Right lobe of liver (tissue), 4 donors: ENCODE measurements at regions not wholly inside any gene's neighbourhood (a gene's known extent, or its start where the extent isn't known, plus 50 kb on each side); places are given as distances from the start of the nearest gene placed in this dataset.

ENCODE experiments used
- POLR2A ChIP-seq: fragments of 450-650 bp; IDR thresholded peaks from one replicate; pipeline ENCODE4 v1.6.1; 2017; ENCODE audit warnings: antibody characterized with exemption, mild to moderate bottlenecking
- TF ChIP-seq, protein P1 (sequence below), 4 donors: fragments of 200-600 bp in 3 of 4; fragments of 450-650 bp in 1 of 4; IDR thresholded peaks; one replicate each; pipeline versions ENCODE4 v1.5.1 to v1.8.0; 2016 to 2022; ENCODE audit warnings: antibody characterized with exemption in 4 of 4, mild to moderate bottlenecking in 2 of 4
- donor health status: DM: no; HTN: no; CAD: no.
- donor health status: DM: no; HTN: no; CAD: no.
- donor health status: DM: no; HTN: yes; CAD: no.

DNA sequence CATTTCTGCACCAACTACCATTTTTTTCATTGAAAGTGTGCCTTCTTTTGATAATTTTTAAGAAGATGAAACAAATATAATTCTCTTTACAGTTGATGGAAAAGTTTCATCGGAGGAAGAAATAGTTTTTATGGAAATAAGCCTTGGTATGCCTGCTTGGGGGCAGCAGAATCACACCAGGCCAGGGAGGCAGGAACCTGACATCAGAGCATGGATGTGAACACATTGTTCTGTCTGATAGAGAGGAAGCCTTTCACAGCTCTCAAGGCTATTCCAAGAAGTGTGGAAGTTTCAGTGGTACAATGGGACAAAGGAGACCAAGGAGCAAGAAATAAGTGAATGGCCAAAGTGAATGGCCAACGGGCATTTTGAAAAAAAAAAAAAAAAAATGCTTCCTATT, 162.2 kb upstream of the KCNK2 start:
- TF ChIP-seq, protein P1, sequence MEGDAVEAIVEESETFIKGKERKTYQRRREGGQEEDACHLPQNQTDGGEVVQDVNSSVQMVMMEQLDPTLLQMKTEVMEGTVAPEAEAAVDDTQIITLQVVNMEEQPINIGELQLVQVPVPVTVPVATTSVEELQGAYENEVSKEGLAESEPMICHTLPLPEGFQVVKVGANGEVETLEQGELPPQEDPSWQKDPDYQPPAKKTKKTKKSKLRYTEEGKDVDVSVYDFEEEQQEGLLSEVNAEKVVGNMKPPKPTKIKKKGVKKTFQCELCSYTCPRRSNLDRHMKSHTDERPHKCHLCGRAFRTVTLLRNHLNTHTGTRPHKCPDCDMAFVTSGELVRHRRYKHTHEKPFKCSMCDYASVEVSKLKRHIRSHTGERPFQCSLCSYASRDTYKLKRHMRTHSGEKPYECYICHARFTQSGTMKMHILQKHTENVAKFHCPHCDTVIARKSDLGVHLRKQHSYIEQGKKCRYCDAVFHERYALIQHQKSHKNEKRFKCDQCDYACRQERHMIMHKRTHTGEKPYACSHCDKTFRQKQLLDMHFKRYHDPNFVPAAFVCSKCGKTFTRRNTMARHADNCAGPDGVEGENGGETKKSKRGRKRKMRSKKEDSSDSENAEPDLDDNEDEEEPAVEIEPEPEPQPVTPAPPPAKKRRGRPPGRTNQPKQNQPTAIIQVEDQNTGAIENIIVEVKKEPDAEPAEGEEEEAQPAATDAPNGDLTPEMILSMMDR (IDR thresholded peaks at IDR 0.05): no peak
- no peak for TF ChIP-seq POLR2A
